Lower lobe of right lung (tissue), 2 donors: ENCODE measurements at regions not wholly inside any gene's neighbourhood (a gene's known extent, or its start where the extent isn't known, plus 50 kb on each side); places are given as distances from the start of the nearest gene placed in this dataset.

ENCODE experiments used
- ATAC-seq, 2 donors: fragments of 200-7000 bp; cut with Tn5 transposase; one replicate each; pipeline ENCODE4 v1.9.1; 2020 to 2022; ENCODE audit warnings: mild to moderate bottlenecking in 2 of 2, moderate library complexity in 2 of 2
- DNase-seq: peaks from one replicate; pipeline ENCODE4 v3.0.0-alpha.2; 2020
- H3K27ac ChIP-seq: fragments of 200-600 bp; one replicate; pipeline ENCODE4 v1.8.0; 2022
- H3K27me3 ChIP-seq: fragments of 200-600 bp; one replicate; pipeline ENCODE4 v1.8.0; 2022; ENCODE audit warnings: low read depth
- H3K36me3 ChIP-seq: fragments of 200-600 bp; one replicate; pipeline ENCODE4 v1.8.0; 2022; ENCODE audit warnings: mild to moderate bottlenecking
- H3K4me1 ChIP-seq: fragments of 200-600 bp; one replicate; pipeline ENCODE4 v1.8.0; 2022
- H3K4me3 ChIP-seq: fragments of 200-600 bp; one replicate; pipeline ENCODE4 v1.8.0; 2022; ENCODE audit warnings: mild to moderate bottlenecking
- H3K9me3 ChIP-seq: fragments of 200-600 bp; one replicate; pipeline ENCODE4 v1.8.0; 2022
- intact Hi-C: fragments of 100-400 bp; cut with DNase I; formaldehyde crosslinking; loops from one replicate; pipeline ENCODE4 v1.11.0; 2022
- TF ChIP-seq, protein P1 (sequence below): fragments of 200-600 bp; IDR thresholded peaks from one replicate; pipeline ENCODE4 v1.8.0; 2022; ENCODE audit warnings: antibody characterized with exemption, mild to moderate bottlenecking
- donor health status: DM: no; HTN: yes; CAD: no; lungs with severe emphysema.

DNA sequence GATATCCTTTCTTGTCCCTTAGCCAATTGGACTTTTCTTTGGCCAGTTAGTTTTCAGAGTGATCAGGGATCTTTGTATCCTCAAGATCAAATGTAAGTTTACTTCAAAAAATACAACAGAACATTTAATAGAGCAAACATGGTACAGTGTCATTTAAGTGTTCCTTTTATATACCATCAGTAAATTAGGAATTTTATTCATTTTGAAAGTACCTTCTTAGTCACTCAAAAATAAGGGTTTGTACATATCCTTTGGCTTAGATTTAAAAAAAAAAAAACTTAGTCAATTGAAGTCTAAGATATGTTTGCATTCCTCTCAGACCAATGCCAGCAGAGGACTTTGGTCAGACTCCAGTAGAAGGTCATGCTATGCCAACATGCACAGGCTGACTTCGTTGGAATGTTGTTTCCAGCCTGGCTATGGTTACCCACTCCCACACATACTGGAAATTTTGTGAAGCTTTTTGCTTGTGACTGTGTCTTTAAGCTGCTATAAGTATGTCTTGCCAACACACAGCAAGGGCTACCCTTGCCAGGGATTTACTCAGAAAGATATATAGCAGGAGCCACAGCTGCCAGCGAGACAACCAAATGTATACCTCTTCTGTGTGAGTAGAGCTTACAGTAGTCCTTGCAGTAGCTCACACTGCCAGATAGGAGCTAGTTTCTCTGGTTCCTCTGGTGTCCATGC is 81.5 kb upstream of the LRIF1 start:
- peaks cover 5% of the 10 kb centered on the region for H3K9me3 ChIP-seq
- H3K36me3 ChIP-seq, result no peaks in the 10 kb centered on the region
- ATAC-seq (peak; percentile 83 to 85), DNase-seq (no peak)
- H3K4me1 ChIP-seq, result no peaks in the 10 kb centered on the region
- no peak overlapping the region for H3K4me3 ChIP-seq
- TF ChIP-seq, protein P1, sequence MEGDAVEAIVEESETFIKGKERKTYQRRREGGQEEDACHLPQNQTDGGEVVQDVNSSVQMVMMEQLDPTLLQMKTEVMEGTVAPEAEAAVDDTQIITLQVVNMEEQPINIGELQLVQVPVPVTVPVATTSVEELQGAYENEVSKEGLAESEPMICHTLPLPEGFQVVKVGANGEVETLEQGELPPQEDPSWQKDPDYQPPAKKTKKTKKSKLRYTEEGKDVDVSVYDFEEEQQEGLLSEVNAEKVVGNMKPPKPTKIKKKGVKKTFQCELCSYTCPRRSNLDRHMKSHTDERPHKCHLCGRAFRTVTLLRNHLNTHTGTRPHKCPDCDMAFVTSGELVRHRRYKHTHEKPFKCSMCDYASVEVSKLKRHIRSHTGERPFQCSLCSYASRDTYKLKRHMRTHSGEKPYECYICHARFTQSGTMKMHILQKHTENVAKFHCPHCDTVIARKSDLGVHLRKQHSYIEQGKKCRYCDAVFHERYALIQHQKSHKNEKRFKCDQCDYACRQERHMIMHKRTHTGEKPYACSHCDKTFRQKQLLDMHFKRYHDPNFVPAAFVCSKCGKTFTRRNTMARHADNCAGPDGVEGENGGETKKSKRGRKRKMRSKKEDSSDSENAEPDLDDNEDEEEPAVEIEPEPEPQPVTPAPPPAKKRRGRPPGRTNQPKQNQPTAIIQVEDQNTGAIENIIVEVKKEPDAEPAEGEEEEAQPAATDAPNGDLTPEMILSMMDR, result no peak
- peaks cover 4% of the 10 kb centered on the region for H3K27me3 ChIP-seq
- H3K27ac ChIP-seq, result no peak overlapping the region
- intact Hi-C loops, result no loop called here

- ATAC-seq (peak in 1 of 2 donors; percentile 49), DNase-seq (no peak)
- Histone ChIP-seq H3K27me3 (no peaks in the 10 kb centered on the region), H3K36me3 (no peaks in the 10 kb centered on the region), H3K4me1 (no peaks in the 10 kb centered on the region), H3K9me3 (no peaks in the 10 kb centered on the region), H3K27ac (no peak overlapping the region), H3K4me3 (no peak overlapping the region)
- TF ChIP-seq, protein P1, result peak; percentile 85
- intact Hi-C loops, result no loop called here
Measured at GRCh38 chr1:111032295-111032897, 68.7 kb upstream of the LRIF1 start.

GRCh38 chr1:111030590-111030989 is 66.9 kb upstream of the LRIF1 start:
- Histone ChIP-seq H3K36me3 (no peaks in the 10 kb centered on the region), H3K9me3 (no peaks in the 10 kb centered on the region), H3K4me1 (no peaks in the 10 kb centered on the region), H3K4me3 (no peak overlapping the region), H3K27ac (no peak overlapping the region), H3K27me3 (no peaks in the 10 kb centered on the region)
- DNase-seq, result no peak
- peak; percentile 65 to 67 for ATAC-seq
- TF ChIP-seq, protein P1, result peak; percentile 80
- intact Hi-C loops, result no loop called here

GRCh38 chr1:111025109-111025508 is 61.4 kb upstream of the LRIF1 start:
- intact Hi-C loops, result no loop called here
- Histone ChIP-seq H3K36me3 (no peaks in the 10 kb centered on the region), H3K4me1 (no peaks in the 10 kb centered on the region), H3K9me3 (no peaks in the 10 kb centered on the region), H3K27me3 (no peaks in the 10 kb centered on the region), H3K4me3 (no peak overlapping the region), H3K27ac (no peak overlapping the region)
- no peak for DNase-seq
- TF ChIP-seq, protein P1, result no peak
- ATAC-seq, result no peak

GRCh38 chr1:111015222-111015621 is 51.5 kb upstream of the LRIF1 start:
- no peak for ATAC-seq
- no peak overlapping the region for H3K4me3 ChIP-seq
- no peak overlapping the region for H3K27ac ChIP-seq
- H3K4me1 ChIP-seq, result no peaks in the 10 kb centered on the region
- TF ChIP-seq, protein P1, result no peak
- H3K9me3 ChIP-seq, result peaks cover 3% of the 10 kb centered on the region
- DNase-seq, result no peak
- intact Hi-C loops, result no loop called here
- H3K36me3 ChIP-seq, result no peaks in the 10 kb centered on the region
- peaks cover 5% of the 10 kb centered on the region for H3K27me3 ChIP-seq
